ENCODE measurements at regions not wholly inside any gene's neighbourhood (a gene's known extent, or its start where the extent isn't known, plus 50 kb on each side); places are given as distances from the start of the nearest gene placed in this dataset.

GRCh38 chr9:102521097-102521755 lies 473.9 kb upstream of the CYLC2 start:
- peaks cover 8% of the 10 kb centered on the region for H3K4me1 Mint-ChIP-seq (ENCODE audit: low read depth)
- H3K27me3 Mint-ChIP-seq: no peaks in the 10 kb centered on the region
- no peak for TF ChIP-seq CTCF (IDR thresholded peaks at IDR 0.05; ENCODE audit: unreplicated experiment)
- no peak overlapping the region for H3K4me3 Mint-ChIP-seq (ENCODE audit: low read depth)
- H3K27ac Mint-ChIP-seq: no peak overlapping the region
- no peak for DNase-seq (ENCODE audit: low spot score, unreplicated experiment)
- H3K36me3 Mint-ChIP-seq (ENCODE audit: insufficient read depth): peaks cover 3% of the 10 kb centered on the region
- peaks cover 10% of the 10 kb centered on the region for H3K9me3 Mint-ChIP-seq (ENCODE audit: low read depth)

GRCh38 chr9:102519423-102519822 lies 475.7 kb upstream of the CYLC2 start:
- H3K9me3 Mint-ChIP-seq (ENCODE audit: low read depth): peaks cover under 1% of the 10 kb centered on the region
- H3K4me1 Mint-ChIP-seq (ENCODE audit: low read depth): peaks cover 8% of the 10 kb centered on the region
- no peaks in the 10 kb centered on the region for H3K36me3 Mint-ChIP-seq (ENCODE audit: insufficient read depth)
- H3K27me3 Mint-ChIP-seq: no peaks in the 10 kb centered on the region
- DNase-seq (ENCODE audit: low spot score, unreplicated experiment): no peak
- H3K27ac Mint-ChIP-seq: no peak overlapping the region
- TF ChIP-seq CTCF (IDR thresholded peaks at IDR 0.05; ENCODE audit: unreplicated experiment): no peak
- H3K4me3 Mint-ChIP-seq (ENCODE audit: low read depth): no peak overlapping the region

GRCh38 chr9:102518324-102518723 lies 476.8 kb upstream of the CYLC2 start:
- Mint-ChIP-seq H3K27me3 (no peaks in the 10 kb centered on the region), H3K27ac (no peak overlapping the region), H3K36me3 (ENCODE audit: insufficient read depth) (no peaks in the 10 kb centered on the region), H3K4me3 (ENCODE audit: low read depth) (no peak overlapping the region), H3K4me1 (ENCODE audit: low read depth) (peaks cover 8% of the 10 kb centered on the region), H3K9me3 (ENCODE audit: low read depth) (no peaks in the 10 kb centered on the region)
- TF ChIP-seq CTCF (IDR thresholded peaks at IDR 0.05; ENCODE audit: unreplicated experiment): no peak
- no peak for DNase-seq (ENCODE audit: low spot score, unreplicated experiment)

- no peak for DNase-seq (ENCODE audit: low spot score, unreplicated experiment)
- H3K27ac Mint-ChIP-seq: no peak overlapping the region
- TF ChIP-seq CTCF (IDR thresholded peaks at IDR 0.05; ENCODE audit: unreplicated experiment): no peak
- H3K9me3 Mint-ChIP-seq (ENCODE audit: low read depth): no peaks in the 10 kb centered on the region
- no peak overlapping the region for H3K4me3 Mint-ChIP-seq (ENCODE audit: low read depth)
- peaks cover 8% of the 10 kb centered on the region for H3K4me1 Mint-ChIP-seq (ENCODE audit: low read depth)
- no peaks in the 10 kb centered on the region for H3K27me3 Mint-ChIP-seq
- no peaks in the 10 kb centered on the region for H3K36me3 Mint-ChIP-seq (ENCODE audit: insufficient read depth)
Observed at GRCh38 chr9:102514541-102514940, 480.6 kb upstream of the CYLC2 start.

- H3K4me1 Mint-ChIP-seq (ENCODE audit: low read depth): no peaks in the 10 kb centered on the region
Observed at GRCh38 chr9:102507044-102507687, 488.0 kb upstream of the CYLC2 start.

More at GRCh38 chr9:102507044-102507687, 488.0 kb upstream of the CYLC2 start:
- no peak for TF ChIP-seq CTCF (IDR thresholded peaks at IDR 0.05; ENCODE audit: unreplicated experiment)
- Mint-ChIP-seq H3K27me3 (no peaks in the 10 kb centered on the region), H3K4me3 (ENCODE audit: low read depth) (no peak overlapping the region), H3K27ac (no peak overlapping the region), H3K9me3 (ENCODE audit: low read depth) (no peaks in the 10 kb centered on the region), H3K36me3 (ENCODE audit: insufficient read depth) (no peaks in the 10 kb centered on the region)
- DNase-seq (ENCODE audit: low spot score, unreplicated experiment): no peak
